ENCODE measurements at regions not wholly inside any gene's neighbourhood (a gene's known extent, or its start where the extent isn't known, plus 50 kb on each side); places are given as distances from the start of the nearest gene placed in this dataset.

- Histone ChIP-seq H3K27ac (ENCODE audit: low read depth, low read length) (no peak overlapping the region), H3K36me3 (ENCODE audit: control insufficient read depth, insufficient read depth, low read length) (no peaks in the 10 kb centered on the region), H3K4me1 (ENCODE audit: control insufficient read depth, insufficient read depth, low read length) (0 out of 2 replicates have a peak, but pooled peaks cover 3% of the 10 kb centered on the region), H3K27me3 (ENCODE audit: control insufficient read depth, insufficient read depth, low read length) (peaks cover 4% of the 10 kb centered on the region; the same call in 1 of the 2 replicates), H3K4me3 (ENCODE audit: low read depth, low read length) (no peak overlapping the region), H3K9ac (ENCODE audit: low read length) (no peak overlapping the region), H3K9me3 (ENCODE audit: control insufficient read depth, insufficient read depth, low read depth, low read length) (peaks cover 19% of the 10 kb centered on the region)
Measured at GRCh38 chr6:166106076-166106686, 61.5 kb downstream of the TBXT start.

GRCh38 chr6:166105341-166106075, 62.1 kb downstream of the TBXT start:
- H3K36me3 ChIP-seq (ENCODE audit: control insufficient read depth, insufficient read depth, low read length): no peaks in the 10 kb centered on the region
- H3K27me3 ChIP-seq (ENCODE audit: control insufficient read depth, insufficient read depth, low read length): peaks cover 4% of the 10 kb centered on the region; the same call in 1 of the 2 replicates
- H3K9ac ChIP-seq (ENCODE audit: low read length): no peak overlapping the region
- no peak overlapping the region for H3K27ac ChIP-seq (ENCODE audit: low read depth, low read length)
- peaks cover 26% of the 10 kb centered on the region for H3K9me3 ChIP-seq (ENCODE audit: control insufficient read depth, insufficient read depth, low read depth, low read length)
- H3K4me3 ChIP-seq (ENCODE audit: low read depth, low read length): no peak overlapping the region
- H3K4me1 ChIP-seq (ENCODE audit: control insufficient read depth, insufficient read depth, low read length): 0 out of 2 replicates have a peak, but pooled peaks cover 3% of the 10 kb centered on the region

- Histone ChIP-seq H3K4me3 (ENCODE audit: low read depth, low read length) (no peak overlapping the region), H3K9me3 (ENCODE audit: control insufficient read depth, insufficient read depth, low read depth, low read length) (peaks cover 27% of the 10 kb centered on the region), H3K27me3 (ENCODE audit: control insufficient read depth, insufficient read depth, low read length) (peaks cover 4% of the 10 kb centered on the region; the same call in 1 of the 2 replicates), H3K4me1 (ENCODE audit: control insufficient read depth, insufficient read depth, low read length) (0 out of 2 replicates have a peak, but pooled peaks cover 3% of the 10 kb centered on the region), H3K36me3 (ENCODE audit: control insufficient read depth, insufficient read depth, low read length) (no peaks in the 10 kb centered on the region), H3K9ac (ENCODE audit: low read length) (no peak overlapping the region), H3K27ac (ENCODE audit: low read depth, low read length) (no peak overlapping the region)
Measured at GRCh38 chr6:166104872-166105271, 62.8 kb downstream of the TBXT start.

GRCh38 chr6:166104107-166104506, 63.5 kb downstream of the TBXT start:
- Histone ChIP-seq H3K36me3 (ENCODE audit: control insufficient read depth, insufficient read depth, low read length) (no peaks in the 10 kb centered on the region), H3K27ac (ENCODE audit: low read depth, low read length) (no peak overlapping the region), H3K27me3 (ENCODE audit: control insufficient read depth, insufficient read depth, low read length) (peaks cover 4% of the 10 kb centered on the region; the same call in 1 of the 2 replicates), H3K9ac (ENCODE audit: low read length) (no peak overlapping the region), H3K4me3 (ENCODE audit: low read depth, low read length) (no peak overlapping the region), H3K9me3 (ENCODE audit: control insufficient read depth, insufficient read depth, low read depth, low read length) (peaks cover 27% of the 10 kb centered on the region), H3K4me1 (ENCODE audit: control insufficient read depth, insufficient read depth, low read length) (0 out of 2 replicates have a peak, but pooled peaks cover 3% of the 10 kb centered on the region)

GRCh38 chr6:166101819-166102419, 65.7 kb downstream of the TBXT start:
- Histone ChIP-seq H3K27me3 (ENCODE audit: control insufficient read depth, insufficient read depth, low read length) (peaks cover 4% of the 10 kb centered on the region; the same call in 1 of the 2 replicates), H3K9me3 (ENCODE audit: control insufficient read depth, insufficient read depth, low read depth, low read length) (peaks cover 27% of the 10 kb centered on the region), H3K36me3 (ENCODE audit: control insufficient read depth, insufficient read depth, low read length) (no peaks in the 10 kb centered on the region)

GRCh38 chr6:166097914-166098522, 69.6 kb downstream of the TBXT start:
- no peak overlapping the region for H3K27ac ChIP-seq (ENCODE audit: low read depth, low read length)
- no peaks in the 10 kb centered on the region for H3K36me3 ChIP-seq (ENCODE audit: control insufficient read depth, insufficient read depth, low read length)
- 0 out of 2 replicates have a peak, but pooled peaks cover 3% of the 10 kb centered on the region for H3K4me1 ChIP-seq (ENCODE audit: control insufficient read depth, insufficient read depth, low read length)
- peaks cover 25% of the 10 kb centered on the region for H3K9me3 ChIP-seq (ENCODE audit: control insufficient read depth, insufficient read depth, low read depth, low read length)
- peak overlapping the region; percentile 70 for H3K4me3 ChIP-seq (ENCODE audit: low read depth, low read length)
- H3K27me3 ChIP-seq (ENCODE audit: control insufficient read depth, insufficient read depth, low read length): no peaks in the 10 kb centered on the region
- H3K9ac ChIP-seq (ENCODE audit: low read length): no peak overlapping the region

More at GRCh38 chr6:166101819-166102419, 65.7 kb downstream of the TBXT start:
- Histone ChIP-seq H3K27ac (ENCODE audit: low read depth, low read length) (no peak overlapping the region), H3K4me3 (ENCODE audit: low read depth, low read length) (no peak overlapping the region), H3K9ac (ENCODE audit: low read length) (no peak overlapping the region), H3K4me1 (ENCODE audit: control insufficient read depth, insufficient read depth, low read length) (0 out of 2 replicates have a peak, but pooled peaks cover 5% of the 10 kb centered on the region)

GRCh38 chr6:166087852-166088251, 79.8 kb downstream of the TBXT start:
- no peaks in the 10 kb centered on the region for H3K9me3 ChIP-seq (ENCODE audit: control insufficient read depth, insufficient read depth, low read depth, low read length)
- H3K27ac ChIP-seq (ENCODE audit: low read depth, low read length): no peak overlapping the region
- no peak overlapping the region for H3K9ac ChIP-seq (ENCODE audit: low read length)
- no peaks in the 10 kb centered on the region for H3K36me3 ChIP-seq (ENCODE audit: control insufficient read depth, insufficient read depth, low read length)
- H3K4me3 ChIP-seq (ENCODE audit: low read depth, low read length): no peak overlapping the region
- no peaks in the 10 kb centered on the region for H3K4me1 ChIP-seq (ENCODE audit: control insufficient read depth, insufficient read depth, low read length)
- peaks cover 9% of the 10 kb centered on the region; the same call in 1 of the 2 replicates for H3K27me3 ChIP-seq (ENCODE audit: control insufficient read depth, insufficient read depth, low read length)

GRCh38 chr6:166087246-166087645, 80.4 kb downstream of the TBXT start:
- no peaks in the 10 kb centered on the region for H3K9me3 ChIP-seq (ENCODE audit: control insufficient read depth, insufficient read depth, low read depth, low read length)
- H3K4me3 ChIP-seq (ENCODE audit: low read depth, low read length): no peak overlapping the region
- no peaks in the 10 kb centered on the region for H3K4me1 ChIP-seq (ENCODE audit: control insufficient read depth, insufficient read depth, low read length)
- peaks cover 9% of the 10 kb centered on the region; the same call in 1 of the 2 replicates for H3K27me3 ChIP-seq (ENCODE audit: control insufficient read depth, insufficient read depth, low read length)
- no peaks in the 10 kb centered on the region for H3K36me3 ChIP-seq (ENCODE audit: control insufficient read depth, insufficient read depth, low read length)
- H3K27ac ChIP-seq (ENCODE audit: low read depth, low read length): no peak overlapping the region
- H3K9ac ChIP-seq (ENCODE audit: low read length): no peak overlapping the region

- Histone ChIP-seq H3K4me3 (ENCODE audit: low read depth, low read length) (no peak overlapping the region), H3K27me3 (ENCODE audit: control insufficient read depth, insufficient read depth, low read length) (peaks cover 9% of the 10 kb centered on the region; the same call in 1 of the 2 replicates), H3K9me3 (ENCODE audit: control insufficient read depth, insufficient read depth, low read depth, low read length) (no peaks in the 10 kb centered on the region), H3K27ac (ENCODE audit: low read depth, low read length) (no peak overlapping the region), H3K36me3 (ENCODE audit: control insufficient read depth, insufficient read depth, low read length) (no peaks in the 10 kb centered on the region), H3K9ac (ENCODE audit: low read length) (no peak overlapping the region), H3K4me1 (ENCODE audit: control insufficient read depth, insufficient read depth, low read length) (no peaks in the 10 kb centered on the region)
Measured at GRCh38 chr6:166085500-166085899, 82.2 kb downstream of the TBXT start.

- no peaks in the 10 kb centered on the region for H3K4me1 ChIP-seq (ENCODE audit: control insufficient read depth, insufficient read depth, low read length)
- no peaks in the 10 kb centered on the region for H3K9me3 ChIP-seq (ENCODE audit: control insufficient read depth, insufficient read depth, low read depth, low read length)
- H3K27ac ChIP-seq (ENCODE audit: low read depth, low read length): no peak overlapping the region
- no peak overlapping the region for H3K4me3 ChIP-seq (ENCODE audit: low read depth, low read length)
- H3K36me3 ChIP-seq (ENCODE audit: control insufficient read depth, insufficient read depth, low read length): no peaks in the 10 kb centered on the region
- no peak overlapping the region for H3K9ac ChIP-seq (ENCODE audit: low read length)
- peaks cover 9% of the 10 kb centered on the region; the same call in 1 of the 2 replicates for H3K27me3 ChIP-seq (ENCODE audit: control insufficient read depth, insufficient read depth, low read length)
Measured at GRCh38 chr6:166084951-166085350, 82.7 kb downstream of the TBXT start.

Measured in HUES6 (cell line).